T-helper 2 cell treated with Interferon-gamma antibody and Interleukin-4, amounts not matched to agents 100 ng/mL and 5 ng/mL, for 36 hours (primary cell): ENCODE measurements at regions not wholly inside any gene's neighbourhood (a gene's known extent, or its start where the extent isn't known, plus 50 kb on each side); places are given as distances from the start of the nearest gene placed in this dataset.

ENCODE experiments used
- intact Hi-C: fragments of 100-400 bp; cut with micrococcal nuclease; formaldehyde crosslinking; loops from one replicate; pipeline ENCODE4 v1.15.1; 2023

DNA sequence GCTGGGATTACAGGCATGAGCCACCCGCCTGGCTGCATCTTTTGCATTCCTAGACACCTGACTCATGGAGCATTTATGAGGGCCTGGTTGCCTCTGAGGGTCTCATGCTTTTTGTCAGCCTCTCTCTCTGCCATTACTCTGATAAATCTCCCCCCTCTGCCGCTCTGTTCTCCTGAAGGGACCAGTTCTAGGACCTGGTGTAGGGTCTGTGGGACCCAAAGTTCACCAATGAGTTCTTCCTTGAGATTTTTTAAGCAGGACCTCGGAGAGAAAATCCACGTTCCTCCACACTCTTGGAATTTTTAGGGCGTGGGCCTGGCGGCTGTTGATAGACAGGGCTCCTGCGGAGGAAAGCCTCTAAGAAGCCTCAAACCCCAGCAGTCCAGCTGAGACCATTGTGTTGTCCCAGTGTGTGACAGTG lies 91.9 kb upstream of the ERRFI1 start:
- intact Hi-C loops, result no loop called here

DNA sequence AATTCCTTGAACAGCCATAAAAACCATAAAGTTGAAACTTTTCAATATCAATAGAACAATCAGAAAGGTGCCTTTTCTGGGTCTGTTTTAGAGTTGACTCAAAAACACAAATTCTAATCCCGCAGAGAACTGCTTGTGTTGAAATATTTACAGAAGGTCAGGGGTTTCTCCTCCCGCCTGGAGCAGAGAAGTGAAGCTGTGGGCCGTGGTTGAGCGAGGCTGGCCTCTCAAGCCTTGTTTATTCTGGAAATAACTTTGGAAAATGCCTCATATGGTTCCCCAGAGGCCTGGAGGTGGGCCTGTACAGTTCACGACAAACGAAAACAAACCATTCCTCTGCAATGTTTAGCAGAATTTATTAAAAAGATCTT lies 90.8 kb upstream of the ERRFI1 start:
- intact Hi-C loops, result no loop called here

DNA sequence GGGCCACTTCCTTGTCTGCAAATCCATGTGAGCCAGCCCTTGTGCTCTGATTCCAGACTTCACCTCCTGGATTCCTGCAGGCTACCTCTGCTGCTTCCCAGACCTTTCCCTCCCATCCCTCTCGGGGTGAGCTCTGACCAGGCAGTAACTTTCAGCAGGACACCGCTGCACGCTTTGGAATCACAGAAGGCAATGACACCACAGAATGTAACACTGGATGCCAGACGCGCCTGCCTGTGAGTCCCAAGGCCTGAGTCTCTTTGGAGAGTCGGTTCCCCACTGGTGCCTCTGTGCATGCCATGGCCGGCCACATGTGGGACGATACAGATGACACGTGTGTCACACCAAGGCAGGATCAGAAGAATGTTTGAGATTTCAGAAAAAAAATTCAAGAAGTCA lies 89.7 kb upstream of the ERRFI1 start:
- intact Hi-C loops, result no loop called here

DNA sequence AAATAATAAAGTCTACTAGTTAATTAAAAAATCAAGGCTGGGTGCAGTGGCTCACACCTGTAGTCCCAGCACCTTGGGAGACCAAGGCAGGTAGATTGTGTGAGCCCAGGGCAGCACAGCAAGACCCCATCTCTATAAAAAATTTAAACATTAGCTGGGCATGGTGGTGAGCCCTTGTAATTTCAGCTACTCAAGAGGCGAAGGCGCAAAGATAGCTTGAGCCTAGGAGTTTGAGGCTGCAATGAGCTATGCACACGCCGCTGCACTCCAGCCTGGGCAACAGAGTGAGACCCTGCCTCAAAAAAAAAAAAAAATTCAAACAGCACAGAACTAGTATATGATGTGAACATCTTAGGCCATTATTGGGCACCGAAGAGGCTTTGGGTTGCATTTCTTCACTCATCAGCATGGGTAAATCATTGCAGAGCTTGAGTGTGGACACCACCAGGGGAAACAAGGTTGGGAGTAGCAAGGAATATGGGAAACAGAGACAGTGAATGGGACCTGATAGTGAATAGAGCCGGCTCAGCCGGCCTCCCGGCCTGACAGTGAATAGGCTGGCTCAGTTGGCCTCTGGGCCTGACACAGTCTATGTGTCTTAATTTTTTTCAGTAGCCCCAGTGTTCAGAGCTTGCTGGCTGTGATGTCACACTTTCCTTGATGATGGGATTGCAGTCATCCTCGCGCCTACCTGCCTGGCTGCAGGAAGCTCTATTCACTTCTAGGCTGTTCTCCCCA lies 89.1 kb upstream of the ERRFI1 start:
- intact Hi-C loops, result no loop called here

DNA sequence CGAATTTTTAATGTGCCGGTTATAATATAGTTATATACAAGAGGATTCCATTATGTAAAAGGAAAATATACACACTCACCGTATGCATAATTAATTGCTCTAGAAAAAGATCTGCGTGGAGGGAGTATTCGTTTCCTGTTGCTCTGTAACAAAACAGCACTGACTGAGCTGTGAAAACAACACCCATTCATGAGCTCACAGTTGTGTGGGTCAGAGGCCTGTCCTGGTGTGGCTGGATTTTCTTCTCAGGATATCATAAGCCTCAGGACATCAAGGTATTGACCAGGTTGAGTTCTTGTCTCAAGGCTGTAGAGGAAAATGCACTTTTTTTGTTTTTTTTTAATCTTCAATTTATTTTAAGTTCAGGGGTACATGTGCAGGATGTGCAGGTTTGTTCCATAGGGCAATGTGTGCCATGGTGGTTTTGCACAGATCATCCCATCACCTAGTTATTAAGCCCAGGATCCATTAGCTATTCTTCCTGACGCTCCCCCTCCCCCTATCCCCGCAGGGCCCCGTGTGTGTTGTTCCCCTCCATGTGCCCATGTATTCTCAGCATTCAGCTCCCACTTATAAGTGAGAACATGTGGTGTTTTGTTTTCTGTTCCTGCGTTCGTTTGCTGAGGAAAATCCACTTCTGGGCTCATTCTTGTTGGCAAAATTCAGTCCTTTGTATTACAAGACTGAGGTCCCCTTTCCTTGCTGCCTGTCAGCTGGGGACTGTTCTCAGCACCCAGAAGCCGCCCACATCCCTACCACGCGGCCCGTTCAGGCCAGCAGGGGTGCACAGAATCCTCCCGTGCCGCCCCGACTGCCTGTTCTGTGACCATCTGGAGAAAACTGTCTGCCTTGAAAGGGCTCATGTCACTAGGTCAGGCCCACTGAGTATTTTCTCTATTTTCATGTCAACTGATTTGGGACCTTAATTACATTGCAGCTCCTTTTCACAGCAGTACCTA lies 87.4 kb upstream of the ERRFI1 start:
- intact Hi-C loops, result no loop called here

DNA sequence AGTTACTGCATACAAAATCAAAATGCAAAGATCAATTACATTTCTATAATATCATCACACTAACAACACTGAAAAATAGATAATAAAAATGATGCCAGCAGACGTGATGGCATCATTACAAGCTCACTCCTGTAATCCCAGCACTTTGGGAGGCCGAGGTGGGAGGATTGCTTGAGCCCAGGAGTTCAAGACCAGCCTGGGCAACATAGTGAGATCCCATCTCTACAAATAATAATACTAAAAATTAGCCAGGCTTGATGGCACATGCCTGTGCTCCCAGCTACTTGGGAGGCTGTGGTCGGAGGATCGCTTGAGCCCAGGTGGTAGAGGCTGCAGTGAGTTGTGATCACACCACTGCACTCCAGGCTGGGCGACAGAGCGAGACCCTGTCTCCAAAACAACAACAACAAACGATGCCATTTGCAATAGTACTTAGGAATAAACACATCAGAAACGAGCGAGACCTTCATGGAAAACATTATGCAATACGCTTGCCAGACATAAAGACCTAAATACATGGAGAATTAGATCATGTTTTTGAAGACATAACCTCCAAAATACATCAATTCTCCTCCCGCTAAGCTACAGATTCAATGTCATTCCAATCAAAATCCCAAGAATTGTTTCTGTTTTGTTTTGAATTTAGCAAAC lies 86.6 kb upstream of the ERRFI1 start:
- intact Hi-C loops, result no loop called here

DNA sequence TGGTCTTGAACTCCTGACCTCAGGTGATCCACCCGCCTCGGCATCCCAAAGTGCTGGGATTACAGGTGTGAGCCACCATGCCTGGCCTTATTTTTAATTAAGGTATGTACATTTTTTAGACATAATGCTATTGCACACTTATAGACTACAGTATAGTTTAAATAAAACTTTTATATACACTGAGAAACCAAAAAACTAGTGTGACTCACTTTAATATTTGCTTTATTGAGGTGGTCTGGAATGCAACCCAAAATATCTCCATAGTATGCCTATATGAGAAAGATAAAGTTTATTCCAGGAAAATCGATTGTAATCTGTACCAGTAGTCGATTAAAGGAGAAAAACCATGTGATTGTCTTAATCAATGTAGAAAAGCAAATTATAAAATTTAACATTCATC lies 85.5 kb upstream of the ERRFI1 start:
- intact Hi-C loops, result no loop called here

DNA sequence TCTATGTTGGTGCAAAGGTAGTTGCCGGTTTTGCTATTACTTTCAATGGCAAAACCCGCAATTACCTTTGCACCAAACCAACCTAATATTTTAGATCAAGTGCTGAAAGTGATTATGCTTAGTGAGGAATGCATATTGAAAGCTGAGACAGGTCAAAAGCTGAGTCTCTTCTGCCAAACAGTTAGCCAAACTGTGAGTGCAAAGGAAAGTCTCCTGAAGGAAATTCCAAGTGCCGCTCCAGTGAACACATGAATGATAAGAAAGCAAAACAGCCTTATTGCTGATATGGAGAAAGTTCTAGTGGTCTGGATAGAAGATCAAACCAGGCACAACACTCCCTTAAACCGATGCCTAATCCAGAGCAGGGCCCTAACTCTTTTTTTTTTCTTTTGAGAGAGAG lies 83.1 kb upstream of the ERRFI1 start:
- intact Hi-C loops, result no loop called here

DNA sequence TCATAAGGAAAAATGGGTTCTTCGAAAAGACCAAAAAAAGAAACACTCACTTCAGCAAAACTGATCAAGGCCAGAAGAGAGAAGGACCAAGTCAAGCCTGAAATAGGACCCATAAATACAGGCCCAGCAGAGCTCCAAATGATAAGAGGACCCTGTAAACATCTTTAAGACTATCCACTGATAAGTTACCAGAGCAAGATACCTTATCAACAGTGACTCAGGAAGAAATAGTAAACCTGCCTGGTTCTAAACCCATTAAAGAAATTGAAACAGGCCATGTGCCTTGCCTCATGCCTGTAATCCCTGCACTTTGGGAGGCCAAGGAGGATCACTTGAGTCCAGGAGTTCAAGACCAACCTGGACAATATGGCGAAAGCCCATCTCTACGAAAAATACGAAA lies 81.8 kb upstream of the ERRFI1 start:
- intact Hi-C loops, result no loop called here

DNA sequence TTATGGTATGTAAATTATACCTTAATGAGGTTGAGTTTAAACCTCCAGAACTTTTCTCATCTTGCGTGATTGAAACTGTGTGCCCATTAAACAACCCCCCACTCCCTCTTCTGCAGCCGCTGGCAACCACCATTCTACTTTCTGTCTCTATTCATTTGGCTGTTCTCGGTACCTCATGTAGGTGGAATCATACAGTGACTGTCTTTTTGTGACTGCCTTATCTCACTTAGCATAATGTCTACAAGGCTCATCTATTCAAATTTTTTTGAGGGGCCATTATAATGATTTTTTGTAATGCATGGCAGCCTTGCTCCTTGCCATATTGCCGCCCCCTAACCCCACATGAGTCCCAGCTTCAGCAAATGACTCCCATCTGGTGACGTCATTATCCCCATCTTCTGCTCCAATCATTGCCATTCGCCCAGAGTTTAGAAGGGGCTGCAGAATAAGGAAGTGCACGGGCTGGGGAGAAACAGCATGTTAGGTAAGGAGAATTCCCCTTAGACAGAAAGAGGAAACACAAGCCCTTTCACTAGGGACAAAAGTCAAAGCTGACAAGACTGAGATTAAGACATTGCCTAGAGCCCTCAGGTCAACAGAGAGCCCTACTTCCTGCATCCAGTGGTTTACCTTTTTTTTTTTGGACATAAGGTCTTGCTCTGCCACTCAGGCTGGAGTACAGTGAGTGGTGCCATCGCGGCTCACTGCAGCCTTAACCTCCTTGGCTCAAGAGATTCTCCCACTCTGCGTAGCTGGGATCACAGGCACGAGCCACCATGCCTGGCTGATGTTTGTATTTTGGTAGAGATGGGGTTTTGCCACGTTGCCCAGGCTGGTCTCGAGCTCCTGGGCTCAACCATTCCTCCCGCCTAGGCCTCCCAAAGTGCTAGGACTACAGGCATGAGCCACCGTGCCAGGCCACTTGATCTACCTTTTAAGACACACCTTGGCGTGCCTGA lies 78.4 kb upstream of the ERRFI1 start:
- intact Hi-C loops, result no loop called here

DNA sequence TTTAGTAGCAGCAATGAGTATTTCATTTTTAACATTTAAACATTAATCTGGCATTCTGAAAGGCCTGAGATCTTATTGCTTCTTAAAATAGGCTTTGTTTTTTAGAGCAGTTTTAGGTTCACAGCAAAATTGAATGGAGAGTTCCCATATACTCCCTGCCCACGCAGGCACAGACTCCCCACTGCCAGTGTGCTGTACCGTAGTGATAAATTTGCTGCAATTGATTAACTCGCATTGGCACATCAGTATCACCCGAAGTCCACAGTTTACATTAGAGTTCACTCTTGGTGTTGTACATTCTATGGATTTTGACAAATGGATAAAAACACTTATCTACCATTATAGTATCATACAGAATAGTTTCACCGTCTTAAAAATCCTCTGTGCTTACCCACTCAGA lies 71.8 kb upstream of the ERRFI1 start:
- intact Hi-C loops, result loop anchor here (1.0 kb wide), 2 partner anchors 54 to 84 kb away; no protein-coding TSS in a partner anchor

DNA sequence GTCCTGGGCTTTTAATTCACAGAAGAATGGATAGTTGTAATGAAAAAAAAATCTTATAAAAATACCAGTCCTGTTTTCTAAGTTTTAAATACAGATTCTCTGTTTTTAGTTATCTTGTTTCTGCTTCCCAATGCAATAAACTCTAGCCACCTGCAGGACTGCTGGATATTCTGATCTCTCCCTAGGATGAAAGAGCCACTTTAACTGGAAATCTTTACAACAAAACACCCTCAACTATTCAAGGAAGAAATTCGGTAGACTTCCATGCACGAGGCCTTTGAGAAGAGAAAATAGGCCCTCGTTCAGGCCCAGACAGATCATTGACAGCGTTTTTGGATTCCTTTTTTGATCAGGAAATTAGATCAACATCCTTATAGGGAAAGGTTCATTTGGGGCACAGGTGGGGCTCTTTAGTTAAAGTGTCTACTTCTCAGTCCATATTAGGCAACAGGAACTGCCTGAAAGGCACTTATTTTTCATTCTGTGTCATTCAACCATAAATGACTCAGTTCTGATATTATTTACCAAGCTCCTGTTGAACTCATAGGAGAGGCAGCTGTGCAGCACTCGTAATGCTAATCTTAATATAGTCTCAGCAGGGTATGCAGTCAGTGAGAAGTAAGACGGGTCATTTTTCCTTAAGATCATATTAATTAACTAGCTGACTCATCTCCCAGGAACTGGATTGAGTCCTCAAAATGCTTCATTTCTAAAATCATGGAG lies 71.1 kb upstream of the ERRFI1 start:
- intact Hi-C loops, result loop anchor here (1.0 kb wide), 2 partner anchors 55 to 85 kb away; no protein-coding TSS in a partner anchor

DNA sequence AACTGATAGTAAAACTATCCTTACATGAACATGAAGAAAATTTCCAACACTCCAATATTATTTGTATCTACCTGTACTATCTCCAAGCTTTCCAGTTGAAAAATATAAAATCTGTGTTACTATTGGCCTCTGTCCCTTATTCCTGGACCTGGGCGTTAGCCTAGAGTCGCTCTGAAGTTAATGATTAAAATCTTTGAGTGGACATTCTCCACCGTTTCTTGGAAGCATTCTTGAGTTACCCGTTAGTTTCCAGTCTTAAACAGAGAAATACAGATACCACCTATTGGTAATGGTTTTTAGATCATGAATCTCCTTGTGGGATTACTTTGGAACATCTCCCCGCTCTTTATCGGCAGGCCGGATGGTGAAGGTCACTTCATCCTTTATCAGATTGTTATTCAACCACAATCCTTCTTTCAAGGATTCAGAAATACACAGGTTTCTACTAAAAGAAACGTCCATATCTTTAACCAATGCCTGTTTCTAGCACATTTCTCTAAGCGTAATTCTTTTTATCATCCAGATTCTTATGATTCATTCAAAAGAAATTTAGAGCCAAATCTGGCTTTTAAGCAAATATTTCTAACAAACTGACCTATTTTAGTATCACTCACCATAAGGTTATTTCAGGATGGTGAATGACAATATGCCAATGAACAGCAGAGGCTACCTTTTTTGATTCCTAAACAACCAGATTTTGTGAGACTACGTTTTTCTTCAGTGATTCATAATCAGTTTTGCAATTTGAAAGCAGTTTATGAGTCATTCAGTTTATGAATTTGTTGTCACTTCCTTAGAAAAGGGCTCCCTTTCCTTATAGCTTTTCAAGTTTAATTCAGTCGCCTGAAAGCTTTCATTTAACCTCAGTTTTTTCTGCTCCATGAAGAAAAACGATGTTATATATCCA lies 70.2 kb upstream of the ERRFI1 start:
- intact Hi-C loops, result loop anchor here (1.0 kb wide), 2 partner anchors 56 to 86 kb away; no protein-coding TSS in a partner anchor

DNA sequence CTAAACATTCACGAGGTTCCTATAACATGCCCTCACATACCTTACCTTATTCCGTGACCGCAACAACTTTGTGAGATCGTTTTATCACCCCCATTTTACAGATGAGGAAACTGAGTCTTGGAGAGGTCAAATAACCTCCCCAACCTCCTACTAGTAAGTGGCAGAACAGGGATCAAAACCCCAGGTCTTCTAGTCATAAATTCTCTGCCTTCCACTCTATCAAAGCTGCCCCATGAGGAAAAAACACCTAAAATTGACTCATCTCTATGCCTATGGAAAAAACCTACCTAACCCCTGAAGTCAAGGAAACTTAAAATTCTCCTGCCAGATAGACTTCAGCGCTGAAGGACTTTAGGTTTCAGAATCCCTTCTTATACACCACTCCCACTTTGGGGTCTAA lies 69.5 kb upstream of the ERRFI1 start:
- intact Hi-C loops, result no loop called here

DNA sequence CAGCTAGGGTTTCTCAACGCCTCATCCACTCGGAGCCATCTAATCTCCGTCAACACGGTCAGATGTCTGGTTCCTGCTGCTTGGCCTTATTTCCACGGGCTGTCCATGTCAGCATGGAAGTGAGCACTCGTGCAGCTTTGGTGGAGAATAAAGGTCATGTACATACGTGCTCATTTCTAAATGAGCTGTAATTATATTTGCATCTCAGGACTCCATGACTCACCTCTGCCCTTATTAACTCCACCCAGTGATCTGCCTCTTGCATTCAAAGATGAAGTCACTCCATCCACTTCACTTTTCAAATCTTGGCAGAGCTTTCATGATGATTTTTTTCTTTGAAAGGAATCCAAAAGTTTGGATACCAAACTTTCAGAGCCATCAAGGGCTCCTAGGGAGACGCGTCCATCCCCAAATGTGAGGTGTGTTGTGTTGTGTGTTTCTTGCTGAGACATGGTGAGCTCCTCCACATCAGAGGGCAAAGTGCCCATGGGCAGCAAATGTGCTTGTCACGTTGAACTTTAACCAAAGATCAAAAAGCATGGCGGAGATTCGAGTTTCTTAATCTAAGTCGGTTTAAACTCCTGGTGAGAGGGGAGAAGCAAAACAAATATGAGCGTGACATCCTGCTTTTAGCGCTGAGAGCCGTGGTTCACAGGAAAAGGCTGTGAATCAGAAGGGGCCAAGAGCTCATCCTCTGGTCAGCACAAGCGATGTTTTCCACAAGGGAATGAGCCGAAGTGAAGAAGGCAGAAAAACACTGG lies 68.6 kb upstream of the ERRFI1 start:
- intact Hi-C loops, result no loop called here

DNA sequence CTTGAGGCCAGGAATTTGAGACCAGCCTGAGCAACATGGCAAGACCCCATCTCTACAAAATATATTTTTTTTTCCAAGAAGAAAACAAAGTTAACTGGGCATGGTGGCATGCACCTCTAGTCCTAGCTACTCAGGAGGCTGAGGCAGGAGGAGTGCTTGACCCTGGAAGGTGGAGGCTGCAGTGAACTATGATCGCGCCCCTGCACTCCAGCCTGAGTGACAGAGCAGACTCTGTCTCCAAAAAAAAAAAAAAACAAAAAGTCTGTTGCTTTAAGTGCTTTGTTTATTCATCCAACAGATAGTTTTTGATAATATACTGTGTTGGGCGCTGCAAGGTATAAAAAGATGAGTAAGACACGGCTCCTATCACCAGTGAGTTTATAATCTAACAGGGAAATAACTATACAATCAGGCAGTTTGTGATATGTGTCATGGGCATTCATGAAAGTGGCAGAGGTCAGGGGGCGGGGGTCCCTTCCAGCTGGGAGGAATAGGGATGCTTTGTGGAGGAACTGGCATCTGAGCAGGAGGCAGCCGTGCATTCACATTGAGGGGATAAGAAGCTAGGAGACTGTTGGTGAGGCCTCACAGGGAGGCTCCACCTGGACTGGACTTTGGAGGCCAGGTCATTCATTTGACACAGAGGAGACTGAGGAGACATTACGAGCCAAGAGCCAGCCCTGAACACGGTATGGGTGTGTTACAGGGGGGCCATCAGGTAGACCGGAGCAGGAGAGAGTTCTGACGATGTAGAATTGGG lies 67.3 kb upstream of the ERRFI1 start:
- intact Hi-C loops, result no loop called here

DNA sequence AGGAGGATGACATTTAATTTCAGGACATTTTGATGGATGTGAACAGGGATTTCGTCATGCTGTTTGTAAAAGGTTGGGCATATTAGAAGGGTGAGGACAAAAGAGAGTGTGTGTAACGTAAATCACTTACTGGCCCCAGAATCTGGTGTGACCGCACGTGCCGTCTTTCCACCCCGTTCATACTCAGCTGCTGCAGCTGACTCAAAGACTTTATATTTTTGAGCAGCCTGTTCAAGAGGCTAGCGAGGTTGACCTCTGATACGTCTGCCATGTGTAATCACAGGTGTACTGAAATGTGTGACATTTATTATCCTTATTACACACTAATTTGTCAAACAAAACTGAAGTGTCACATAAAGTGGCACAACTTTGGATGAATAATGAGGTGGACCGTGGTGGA lies 66.5 kb upstream of the ERRFI1 start:
- intact Hi-C loops, result no loop called here

DNA sequence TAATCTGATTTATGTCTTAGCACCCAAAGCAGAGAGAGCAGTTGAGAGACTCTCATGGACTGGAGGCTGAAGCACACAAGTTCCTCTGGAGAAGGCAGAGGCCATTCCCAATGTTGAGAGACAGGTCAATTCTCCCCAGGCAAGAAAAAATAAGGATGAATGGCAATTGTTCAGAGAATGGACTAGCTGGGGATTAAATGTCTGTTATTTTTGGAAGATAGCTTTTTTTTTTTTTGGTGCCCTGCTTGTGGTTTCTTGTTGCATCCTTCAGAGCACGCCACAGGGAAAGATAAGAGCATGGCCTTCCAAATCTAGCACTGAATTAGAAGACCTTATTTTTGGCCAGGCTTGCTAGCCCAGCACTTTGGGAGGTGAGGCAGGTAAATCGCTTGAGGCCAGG lies 65.6 kb upstream of the ERRFI1 start:
- intact Hi-C loops, result no loop called here
